NOMO-1 treated with dmso at 0.1 percent for 144 hours (cell line): ENCODE measurements at regions not wholly inside any gene's neighbourhood (a gene's known extent, or its start where the extent isn't known, plus 50 kb on each side); places are given as distances from the start of the nearest gene placed in this dataset.
A peak's percentile ranks its signal among the peaks of the same experiment; 100 is the strongest.
"Not testable (repeated sequence)": the region's sequence is repeated elsewhere in the genome, so short reads cannot be mapped to it uniquely, and the experiment has no call there.

Experiments used
- DNase-seq: peaks from one replicate; lab custom pipeline; 2025; ENCODE audit not compliant: unreplicated experiment; lab: John Stamatoyannopoulos, UW

DNA sequence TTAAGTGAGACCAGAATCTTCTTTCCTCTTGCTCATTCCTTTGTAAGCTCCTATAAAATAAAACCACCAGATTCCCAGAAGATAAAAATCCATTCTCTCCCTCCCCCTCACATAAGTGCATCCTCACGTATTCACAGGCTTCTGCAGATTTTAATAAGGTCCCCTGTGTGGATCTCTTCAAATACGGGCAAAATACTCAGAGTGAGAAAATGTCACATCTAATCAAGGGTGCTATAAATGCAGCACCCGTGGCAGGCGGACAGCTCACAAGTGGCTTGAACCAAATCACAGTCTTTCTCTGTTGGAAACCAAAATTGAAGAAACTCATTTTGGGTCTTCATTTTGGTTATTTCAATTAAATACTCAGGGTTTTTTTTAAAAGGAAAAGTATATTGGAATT is 212.9 kb upstream of the CMC1 start:
- no peak for DNase-seq

DNA sequence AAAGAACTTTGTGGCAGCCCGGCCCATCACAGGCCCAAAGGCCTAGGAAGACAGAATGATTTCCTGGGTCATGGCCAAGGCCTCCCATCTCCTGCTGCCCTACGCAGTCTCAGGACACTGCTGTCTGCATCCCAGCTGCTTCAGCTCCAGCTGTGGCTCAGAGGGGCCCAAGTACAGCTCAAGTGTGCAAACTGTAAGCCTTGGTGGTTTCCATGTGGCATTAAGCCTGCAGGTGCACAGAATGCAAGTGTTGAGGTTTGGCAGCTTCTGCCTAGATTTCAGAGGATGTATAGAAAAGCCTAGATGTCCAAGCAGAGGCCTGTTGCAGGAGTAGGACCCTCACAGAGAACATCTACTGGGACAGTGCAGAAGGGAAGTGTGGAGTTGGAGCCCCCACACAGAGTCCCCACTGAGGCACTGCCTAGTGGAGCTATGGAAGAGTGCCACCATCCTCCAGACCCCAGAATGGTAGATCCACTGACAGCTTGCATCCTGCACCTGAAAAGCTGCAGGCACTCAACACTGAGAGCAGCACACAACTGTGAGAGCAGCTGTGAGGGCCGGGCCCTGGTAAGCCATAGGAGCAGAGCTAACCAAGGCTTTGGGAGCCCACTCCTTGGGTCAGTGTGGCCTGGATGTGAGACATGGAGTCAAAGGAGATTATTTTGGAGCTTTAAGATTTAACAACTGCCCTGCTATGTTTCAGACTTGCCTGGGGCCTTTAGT is 208.2 kb upstream of the CMC1 start:
- DNase-seq, result no peak

DNA sequence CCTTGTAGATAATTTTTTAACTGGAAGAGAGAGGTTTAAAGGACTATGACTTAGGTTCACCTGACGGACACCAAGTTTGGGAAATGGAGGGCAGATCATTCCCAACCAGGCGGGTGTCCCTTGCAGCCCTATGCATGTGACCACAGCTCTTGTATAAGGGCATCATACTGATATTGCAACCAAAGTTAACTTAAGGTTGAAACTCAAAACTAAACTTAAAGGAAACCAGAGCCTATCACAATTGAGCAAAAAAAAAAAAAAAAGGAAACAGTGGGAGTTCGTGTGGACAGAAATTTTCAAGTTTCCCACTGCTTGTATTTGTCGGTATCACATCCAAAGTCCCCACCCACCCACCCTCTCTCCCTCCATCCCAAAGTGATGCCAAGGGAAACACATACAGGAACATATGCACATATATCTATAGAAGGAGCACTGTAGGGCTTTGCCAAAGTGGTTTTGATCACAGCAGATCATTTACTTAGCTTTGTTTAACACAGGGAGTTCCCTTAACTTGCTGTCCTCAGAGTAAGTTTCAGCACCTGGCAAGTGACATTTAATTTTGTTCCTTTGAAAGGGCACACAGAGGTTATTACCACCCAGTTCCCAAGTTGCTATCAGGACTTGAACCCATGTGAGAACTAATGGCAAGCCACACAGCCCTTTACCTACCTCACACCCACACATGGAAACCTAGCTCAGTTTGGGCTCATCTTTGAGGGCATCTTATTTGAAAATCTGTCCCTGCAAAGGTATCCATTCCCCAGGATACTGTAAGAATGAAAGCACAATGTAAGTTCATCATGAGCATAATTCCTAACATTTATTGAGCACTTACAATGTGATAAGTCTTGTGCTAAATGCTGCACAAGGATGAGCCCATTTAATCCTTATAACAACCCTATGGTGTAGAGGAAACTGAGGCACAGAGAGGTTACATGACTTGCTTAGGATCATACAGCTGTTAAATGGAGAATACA is 204.5 kb upstream of the CMC1 start:
- DNase-seq, result no peak

DNA sequence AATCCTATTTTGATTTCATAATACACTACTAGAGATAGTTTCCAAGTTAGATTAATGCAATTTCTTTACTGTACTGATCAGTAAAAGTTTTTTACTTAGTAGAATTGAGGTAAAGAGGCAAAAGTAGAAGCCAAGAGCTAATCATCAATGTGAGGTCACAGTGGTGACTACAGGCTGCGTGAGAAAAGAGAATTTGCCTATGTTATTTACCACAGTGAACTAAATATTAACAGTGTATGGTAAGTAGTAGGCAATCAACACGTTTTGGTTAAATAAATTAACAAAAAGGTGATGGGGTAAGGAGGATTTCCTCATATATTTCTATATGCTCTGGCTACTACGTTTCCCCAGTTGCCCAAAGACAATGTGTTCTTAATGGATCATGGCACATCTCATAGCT is 202.2 kb upstream of the CMC1 start:
- DNase-seq, result no peak

DNA sequence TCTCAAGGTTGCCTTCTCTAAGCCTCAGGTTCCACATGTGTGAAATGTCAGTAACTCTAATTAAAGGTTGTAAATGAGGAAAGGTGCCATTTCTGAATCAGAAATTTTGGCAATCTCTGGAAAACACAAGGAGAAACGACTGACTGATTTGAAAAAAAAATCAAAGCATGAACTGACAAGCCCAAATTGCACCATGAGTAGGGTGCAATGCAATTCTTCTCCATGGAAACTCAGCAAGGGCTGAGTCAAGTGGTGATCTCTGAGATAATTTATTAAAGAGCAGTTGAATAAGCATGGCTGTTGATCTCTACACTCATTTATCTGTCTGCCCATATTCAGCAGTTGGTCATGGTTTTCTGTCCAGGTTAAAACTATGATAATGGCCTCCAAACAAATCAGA is 201.6 kb upstream of the CMC1 start:
- no peak for DNase-seq

DNA sequence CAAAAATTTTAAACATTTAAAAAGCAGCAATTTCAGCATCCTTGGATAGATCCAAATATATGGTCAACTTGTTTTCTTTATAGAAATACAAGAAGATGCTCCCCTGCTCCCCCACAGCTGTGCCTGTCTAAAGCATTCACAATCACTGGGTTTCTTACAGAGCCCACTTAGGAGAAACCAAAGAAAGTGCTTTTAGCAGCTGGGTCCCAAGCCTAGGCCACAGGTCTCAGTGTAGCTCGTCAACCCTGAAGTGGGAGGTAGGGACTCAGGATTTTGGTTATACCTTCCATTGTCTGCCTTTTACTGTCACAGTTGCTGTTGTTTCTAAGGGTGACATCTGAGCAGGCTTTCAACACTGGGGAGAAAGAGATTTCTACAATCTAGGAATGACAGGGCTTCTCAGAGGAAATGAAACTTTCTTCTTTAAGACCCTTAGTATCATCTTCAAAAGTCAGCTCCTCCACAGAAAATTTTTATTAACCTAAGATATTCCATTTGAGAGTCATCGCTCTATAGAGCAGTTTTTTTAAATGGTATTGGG is 199.3 kb upstream of the CMC1 start:
- no peak for DNase-seq

DNA sequence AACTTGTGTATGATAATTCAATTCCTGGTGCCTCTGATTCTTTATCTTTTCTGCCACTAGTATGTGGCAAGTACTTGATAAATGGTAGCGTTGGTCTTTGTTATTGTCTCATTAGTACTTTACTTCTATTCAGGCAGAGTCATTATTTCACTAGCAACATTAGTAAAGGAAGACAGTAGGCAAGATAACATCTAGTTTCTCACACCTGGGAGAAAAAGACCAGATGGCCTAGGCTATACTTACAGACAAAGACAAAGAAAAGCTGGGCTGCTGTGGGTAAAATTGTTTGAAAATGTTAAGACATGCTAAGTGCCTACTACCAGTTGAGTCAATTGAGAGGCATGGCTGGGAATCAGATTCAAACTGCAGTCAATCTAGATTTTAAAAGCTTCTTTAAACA is 198.7 kb upstream of the CMC1 start:
- DNase-seq, result no peak

DNA sequence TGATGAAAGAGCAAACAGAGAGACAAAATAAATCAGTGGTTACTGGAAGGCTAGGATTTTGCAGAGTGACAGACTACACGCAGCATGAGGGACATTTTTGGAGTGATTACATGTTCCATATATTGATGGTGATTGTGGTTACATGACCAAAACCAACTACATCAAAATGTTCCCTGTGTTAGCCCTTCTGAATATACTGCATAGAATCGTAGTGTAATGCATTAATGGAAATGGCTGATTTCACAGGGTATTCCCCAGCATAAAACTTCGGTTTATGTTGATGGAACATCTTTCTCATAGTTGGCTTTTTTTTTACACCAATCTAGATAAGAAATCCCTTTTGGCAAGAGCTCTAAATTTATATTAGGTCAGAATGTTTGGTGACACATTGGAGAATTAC is 191.3 kb upstream of the CMC1 start:
- no peak for DNase-seq

DNA sequence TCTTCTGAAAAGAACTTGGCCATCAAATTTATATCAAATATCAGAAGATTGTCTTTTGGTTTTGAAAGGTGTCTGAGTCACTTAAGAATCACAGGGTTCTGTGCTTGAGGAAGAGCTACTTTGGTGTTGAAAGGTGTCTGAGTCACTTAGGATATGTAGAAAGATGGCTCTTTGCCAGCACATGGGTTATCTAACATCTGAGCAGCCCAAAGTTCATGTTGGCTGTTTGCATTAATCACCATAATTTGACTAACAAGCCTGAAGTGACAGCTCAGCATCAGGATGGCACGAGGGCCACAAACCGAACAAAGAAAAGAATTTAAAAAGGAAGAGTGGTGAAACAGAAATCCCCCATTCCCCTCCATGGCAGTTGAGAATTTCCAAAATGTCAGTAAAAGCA is 190.5 kb upstream of the CMC1 start:
- DNase-seq, result peak; percentile 74

DNA sequence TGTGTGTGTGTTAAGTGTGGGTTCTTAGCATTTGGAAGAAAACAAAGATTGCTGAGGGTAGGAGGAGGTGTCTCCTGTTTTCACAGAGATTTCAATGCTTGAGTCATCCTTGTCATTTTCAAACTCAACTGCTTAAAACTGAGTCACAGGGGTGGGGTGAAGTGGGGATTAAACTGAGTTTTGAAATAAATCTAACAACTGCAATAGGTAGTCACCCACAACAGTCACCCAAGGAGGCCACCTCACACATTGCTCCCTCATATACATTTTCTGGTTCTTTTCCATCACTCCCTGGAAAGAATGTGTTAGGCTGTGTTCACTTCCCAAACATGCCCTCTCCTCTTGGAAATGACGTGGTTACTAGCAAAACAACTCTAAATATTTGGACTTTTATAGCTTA is 187.7 kb upstream of the CMC1 start:
- no peak for DNase-seq

DNA sequence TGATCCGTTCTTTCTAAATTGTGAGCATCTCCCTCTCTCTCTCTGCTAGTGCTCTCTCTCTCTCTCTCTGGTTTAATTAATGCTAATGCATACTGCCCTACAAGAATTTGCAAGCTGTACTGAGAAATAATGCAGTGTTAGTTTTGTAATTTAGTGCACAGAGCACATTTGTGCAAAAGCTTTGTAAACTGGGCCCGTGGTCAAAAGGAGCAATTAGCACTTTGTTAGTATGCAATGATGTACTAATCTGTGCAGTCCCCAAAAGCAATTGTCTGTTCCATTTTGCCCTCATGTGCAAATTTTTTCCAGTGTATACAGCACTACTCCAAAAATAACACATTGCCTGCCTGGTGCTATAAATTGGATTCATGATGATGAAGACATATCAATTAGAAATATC is 184.6 kb upstream of the CMC1 start:
- no peak for DNase-seq

DNA sequence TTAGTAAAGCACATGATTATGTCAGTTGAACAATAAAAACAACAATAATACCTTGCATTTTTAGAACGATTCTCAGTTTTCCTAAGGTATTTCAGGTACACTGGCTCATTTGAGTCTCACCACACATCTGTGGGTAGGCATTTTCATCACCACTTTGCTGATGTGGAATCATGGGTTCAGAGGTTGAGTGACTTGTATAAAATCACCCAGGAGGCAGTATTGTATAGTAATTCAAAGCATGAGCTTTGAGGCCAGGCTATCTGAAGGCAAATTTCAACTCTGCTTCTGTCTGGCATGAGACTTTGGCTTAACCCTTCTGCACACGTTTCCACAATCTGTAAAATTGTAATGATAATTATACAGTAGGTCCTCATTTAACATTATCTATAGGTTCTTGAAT is 183.9 kb upstream of the CMC1 start:
- DNase-seq, result no peak

DNA sequence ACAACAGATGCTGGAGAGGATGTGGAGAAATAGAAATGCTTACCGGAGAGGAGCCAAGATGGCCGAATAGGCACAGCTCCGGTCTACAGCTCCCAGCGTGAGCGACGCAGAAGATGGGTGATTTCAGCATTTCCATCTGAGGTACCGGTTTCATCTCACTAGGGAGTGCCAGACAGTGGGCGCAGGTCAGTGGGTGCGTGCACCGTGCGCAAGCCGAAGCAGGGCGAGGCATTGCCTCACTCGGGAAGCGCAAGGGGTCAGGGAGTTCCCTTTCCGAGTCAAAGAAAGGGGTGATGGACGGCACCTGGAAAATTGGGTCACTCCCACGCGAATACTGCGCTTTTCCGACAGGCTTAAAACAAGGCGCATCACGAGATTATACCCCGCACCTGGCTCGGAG is 182.2 kb upstream of the CMC1 start:
- not testable (repeated sequence) for DNase-seq

DNA sequence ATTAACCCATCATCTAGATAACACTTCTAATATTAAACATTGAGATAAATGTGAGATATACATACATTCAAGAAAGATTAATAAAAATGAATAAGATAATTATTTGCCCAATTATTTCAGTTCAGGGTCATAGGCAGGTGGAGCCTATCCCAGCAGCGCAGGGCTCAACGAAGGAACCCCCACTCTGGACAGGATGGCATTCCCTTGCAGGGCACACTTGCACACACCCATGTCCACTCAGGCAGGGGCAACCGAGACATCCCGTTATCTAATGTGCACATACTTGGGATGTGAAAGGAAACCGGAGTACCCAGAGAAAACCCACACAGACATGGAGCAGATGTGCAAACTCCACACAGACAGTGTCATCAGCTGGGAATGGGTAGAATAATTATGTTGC is 175.4 kb upstream of the CMC1 start:
- DNase-seq, result no peak

DNA sequence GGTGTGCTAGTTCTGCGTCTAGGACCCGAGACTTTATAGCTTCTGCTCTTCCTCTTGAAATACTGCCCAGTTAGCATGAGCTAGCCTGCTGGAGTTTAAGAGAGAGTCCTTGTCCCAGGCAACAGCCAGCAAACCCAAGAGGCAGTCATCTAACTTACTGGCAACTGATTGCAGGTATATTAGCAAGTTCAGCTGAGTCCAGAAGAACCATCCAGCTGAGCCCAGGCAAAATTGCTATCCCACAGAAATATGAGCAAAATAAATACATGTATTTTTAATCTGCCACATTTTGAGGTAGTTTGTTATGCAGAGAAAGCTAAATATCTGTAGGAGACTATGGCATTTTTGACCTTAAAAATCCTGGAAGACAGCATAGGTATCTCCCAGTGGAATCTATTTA is 174.4 kb upstream of the CMC1 start:
- no peak for DNase-seq

DNA sequence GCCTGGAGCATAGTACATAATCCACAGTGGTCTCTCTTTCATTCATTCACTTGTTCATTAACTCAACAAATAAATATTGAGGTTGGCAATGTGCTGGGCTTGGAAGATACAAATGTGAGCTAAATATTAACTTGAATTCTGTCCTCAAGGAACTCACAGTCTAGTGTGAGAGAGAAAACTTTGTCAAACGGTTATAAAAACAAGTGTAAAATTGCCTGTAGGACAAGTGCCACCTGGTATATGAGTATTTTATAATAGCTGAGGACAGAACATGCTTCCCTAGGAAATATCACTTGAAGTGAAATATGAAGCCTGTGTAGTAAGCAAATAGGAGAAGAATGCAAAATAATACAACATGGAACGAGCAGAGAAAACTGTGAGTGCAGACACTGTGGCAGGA is 173.1 kb upstream of the CMC1 start:
- no peak for DNase-seq

DNA sequence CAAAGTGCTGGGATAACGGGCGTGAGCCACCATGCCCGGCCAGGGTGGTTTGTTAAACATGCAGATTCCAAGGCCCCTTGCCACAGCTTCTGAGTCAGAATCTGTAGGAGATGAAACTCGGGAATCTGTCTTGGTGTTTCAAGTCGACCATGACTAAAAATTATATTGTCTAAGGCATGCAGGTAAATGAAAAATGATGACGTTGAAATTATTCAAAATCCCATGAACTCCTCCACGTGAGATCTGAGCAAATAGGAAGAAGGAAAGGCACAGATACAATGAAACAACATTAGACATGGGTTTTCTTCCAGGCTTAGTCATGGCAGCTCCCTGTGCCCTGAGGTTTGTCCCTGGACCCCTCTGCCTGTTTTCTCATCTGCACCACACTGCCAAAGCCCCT is 172.0 kb upstream of the CMC1 start:
- DNase-seq, result no peak

DNA sequence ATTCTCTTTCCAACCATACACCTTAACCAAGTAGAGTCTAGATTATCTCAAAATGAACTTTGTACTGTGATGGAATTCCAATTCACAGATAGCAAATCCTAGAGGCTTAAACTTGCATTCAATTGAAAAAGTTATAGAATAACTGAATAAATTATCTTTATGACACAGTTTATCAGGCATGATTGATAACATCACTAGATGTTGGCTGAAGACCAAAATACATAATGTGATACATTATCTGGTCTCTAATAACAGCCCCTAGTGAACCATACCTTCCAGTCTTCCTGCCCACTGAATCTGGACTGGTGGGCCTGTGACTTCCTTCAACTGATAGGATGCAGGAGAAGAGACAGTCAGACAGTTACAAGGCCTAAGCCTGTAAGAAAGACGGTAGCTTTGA is 165.2 kb upstream of the CMC1 start:
- DNase-seq, result no peak

DNA sequence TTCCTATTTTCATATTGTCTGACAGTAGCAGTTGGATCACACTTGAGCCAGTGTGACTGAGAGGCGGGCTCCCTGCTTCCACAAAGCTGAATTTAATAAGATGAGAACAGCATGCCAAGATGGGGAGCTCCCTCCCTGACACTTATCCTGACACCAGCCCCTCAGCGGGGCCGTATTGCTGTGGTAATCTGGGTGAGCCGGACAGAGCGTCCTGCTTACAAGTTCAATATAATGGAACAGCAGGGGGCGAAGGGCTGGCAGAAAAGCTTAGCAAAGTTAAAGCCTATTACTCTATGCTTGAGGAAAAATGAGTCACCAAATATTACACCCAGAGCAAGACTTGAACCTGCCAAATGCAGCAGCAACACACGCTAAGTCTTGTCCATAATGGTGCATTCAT is 163.8 kb upstream of the CMC1 start:
- DNase-seq, result no peak

DNA sequence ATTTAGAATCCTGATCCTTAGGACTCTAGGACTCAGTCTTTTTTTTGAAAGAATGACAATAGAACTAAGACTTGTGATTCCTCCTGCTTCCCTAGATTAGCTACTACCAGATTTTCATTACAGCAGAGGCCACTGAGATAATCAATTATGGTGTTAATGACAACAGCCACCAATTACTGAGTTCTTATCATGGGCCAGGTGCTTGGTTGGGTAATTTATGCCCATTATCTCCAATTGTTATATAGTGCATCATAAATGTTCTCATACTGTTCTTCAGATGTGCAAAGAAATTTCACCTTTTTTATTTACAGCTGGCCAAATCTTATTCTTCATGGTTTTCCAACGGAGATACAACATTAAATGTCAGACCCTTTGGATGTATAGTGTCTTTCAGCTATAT is 162.9 kb upstream of the CMC1 start:
- no peak for DNase-seq

DNA sequence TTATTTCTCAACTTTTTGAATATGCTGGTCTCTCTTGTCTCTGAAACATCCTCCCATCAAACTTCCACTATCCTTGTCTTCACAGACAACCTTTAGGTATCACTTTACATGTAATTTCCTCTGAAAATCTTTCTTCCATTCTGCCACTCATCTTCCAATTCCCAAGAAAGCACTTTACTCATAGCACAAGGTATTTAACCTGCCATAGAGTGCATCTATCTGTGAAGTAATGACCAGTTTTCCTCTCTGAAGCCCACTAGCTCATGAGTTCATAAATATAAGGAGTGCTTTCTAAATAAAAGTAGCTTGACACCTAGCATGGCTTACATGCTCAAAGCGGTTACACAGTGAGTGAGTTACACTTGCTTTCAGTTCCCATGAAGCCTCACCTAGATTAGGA is 160.7 kb upstream of the CMC1 start:
- DNase-seq, result no peak

DNA sequence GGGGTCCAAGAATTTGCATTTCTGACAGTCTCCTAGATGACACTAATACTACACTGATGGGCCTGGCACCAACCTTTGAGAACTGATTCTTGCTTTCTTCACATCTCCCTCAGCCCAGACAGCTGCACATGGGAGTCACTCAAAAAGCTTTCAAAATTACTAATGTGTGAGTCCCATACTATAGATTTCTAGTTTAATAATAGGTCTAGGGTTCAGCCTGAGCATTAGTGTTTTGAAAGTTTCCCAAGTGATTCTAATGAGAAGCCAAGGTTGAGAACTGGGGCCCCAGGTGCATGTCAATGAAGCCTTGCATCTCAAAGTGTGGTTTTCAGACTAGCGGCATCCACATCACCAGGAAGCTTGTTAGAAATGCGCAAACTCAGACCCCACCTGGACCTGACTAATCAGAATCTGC is 159.9 kb upstream of the CMC1 start:
- DNase-seq, result no peak
